Endothelial cell of umbilical vein (primary cell): ENCODE measurements at regions not wholly inside any gene's neighbourhood (a gene's known extent, or its start where the extent isn't known, plus 50 kb on each side); places are given as distances from the start of the nearest gene placed in this dataset.

Source experiments
- BruUV-seq: library from RNA; stranded (reverse); fragments of 400-500 nt; replicated peaks from 2 replicates; lab custom pipeline; 2021; lab: Mats Ljungman, UMichigan
- CTCF ChIA-PET: fragments of 300-600, 350-600 bp; sonication (Branson Sonifier 250); formaldehyde crosslinking; loops from one replicate; lab custom pipeline; 2021; ENCODE audit warnings: antibody characterized with exemption, inconsistent platforms; lab: Charles Lee
- POLR2A ChIA-PET: fragments of 300-600, 350-600 bp; sonication (Branson Sonifier 250); formaldehyde crosslinking; loops from one replicate; lab custom pipeline; 2021; ENCODE audit warnings: antibody characterized with exemption, inconsistent platforms; lab: Charles Lee
- DNase-seq: peaks from one replicate; pipeline ENCODE4 v3.0.0-alpha.2; 2011; ENCODE audit warnings: low read depth, low spot score
- FAIRE-seq: peaks from 2 replicates; lab custom pipeline; 2011; peaks lifted over from hg19 to GRCh38; lab: Jason Lieb, UNC
- H2AFZ ChIP-seq: 2 replicates; pipeline ENCODE4 v1.6.0; 2012; ENCODE audit warnings: low read depth, low read length, control low read depth, inconsistent platforms
- H3K27ac ChIP-seq: 2 replicates; pipeline ENCODE4 v1.5.1; 2011; ENCODE audit warnings: low read depth, mild to moderate bottlenecking, control low read depth, low read length, moderate library complexity; ENCODE audit not compliant: insufficient read depth
- H3K27me3 ChIP-seq, 2 experiments: 2 replicates each; pipeline versions ENCODE4 v1.6.0 to v1.6.1; 2011; ENCODE audit warnings: low read length in 2 of 2, mixed read lengths in 1 of 2; ENCODE audit not compliant: control insufficient read depth in 2 of 2, insufficient read depth in 2 of 2
- H3K36me3 ChIP-seq, 2 experiments: 2 replicates in 1 of 2; 3 replicates in 1 of 2; pipeline ENCODE4 v1.5.1; 2011; ENCODE audit warnings: low read length in 2 of 2, mild to moderate bottlenecking in 1 of 2, moderate library complexity in 1 of 2; ENCODE audit not compliant: control insufficient read depth in 2 of 2, insufficient read depth in 2 of 2; ENCODE audit errors: extremely low read depth in 1 of 2
- H3K4me1 ChIP-seq: 3 replicates; pipeline ENCODE4 v1.5.1; 2011; ENCODE audit warnings: mild to moderate bottlenecking, low read length; ENCODE audit not compliant: control insufficient read depth, insufficient read depth; ENCODE audit errors: extremely low read depth
- H3K4me2 ChIP-seq: 2 replicates; pipeline ENCODE4 v1.6.1; 2011; ENCODE audit warnings: low read length, control low read depth, mixed read lengths; ENCODE audit not compliant: insufficient read depth
- H3K4me3 ChIP-seq, 3 experiments: fragments of 200-600 bp in 1 of 3; sonication (generic), shearing (Covaris generic) in 1 of 3; replicated peaks in 1 of 3; 2 replicates each; pipeline ENCODE4 v1.5.1; 2011 to 2016; ENCODE audit warnings: control low read depth in 3 of 3, low read length in 3 of 3, mild to moderate bottlenecking in 2 of 3, inconsistent platforms in 1 of 3, low read depth in 1 of 3, moderate library complexity in 1 of 3; ENCODE audit not compliant: insufficient read depth in 1 of 3
- H3K79me2 ChIP-seq: 2 replicates; pipeline ENCODE4 v1.6.0; 2012; ENCODE audit warnings: low read length, inconsistent platforms; ENCODE audit not compliant: control insufficient read depth, insufficient read depth
- H3K9ac ChIP-seq: replicated peaks from 2 replicates; pipeline ENCODE3; 2011; ENCODE audit warnings: low read length, control low read depth; ENCODE audit not compliant: insufficient read depth; ENCODE audit errors: extremely low read depth
- H3K9me1 ChIP-seq: replicated peaks from 3 replicates; pipeline ENCODE4 v1.6.0; 2011; ENCODE audit warnings: mild to moderate bottlenecking, low read length; ENCODE audit not compliant: control insufficient read depth, insufficient read depth; ENCODE audit errors: extremely low read depth
- H3K9me3 ChIP-seq: replicated peaks from 2 replicates; pipeline ENCODE4 v1.5.1; 2012; ENCODE audit warnings: low read length, inconsistent platforms; ENCODE audit not compliant: control insufficient read depth, insufficient read depth
- H4K20me1 ChIP-seq: replicated peaks from 2 replicates; pipeline ENCODE3; 2011; ENCODE audit warnings: mild to moderate bottlenecking, low read length; ENCODE audit not compliant: control insufficient read depth, insufficient read depth; ENCODE audit errors: extremely low read depth
- EZH2 ChIP-seq: IDR thresholded peaks from 2 replicates; pipeline ENCODE4 v1.6.1; 2012; ENCODE audit warnings: borderline replicate concordance, low read depth, mild to moderate bottlenecking, moderate library complexity, low read length, inconsistent platforms; ENCODE audit not compliant: severe bottlenecking
- FOS ChIP-seq: IDR thresholded peaks from 2 replicates; pipeline ENCODE4 v1.6.1; 2011; ENCODE audit warnings: mild to moderate bottlenecking, low read length, moderate library complexity, borderline replicate concordance; ENCODE audit not compliant: insufficient read depth
- GATA2 ChIP-seq: IDR thresholded peaks from 2 replicates; pipeline ENCODE4 v1.7.0; 2011; ENCODE audit warnings: low read depth, mild to moderate bottlenecking, moderate library complexity, mixed read lengths, low read length; ENCODE audit not compliant: insufficient read length, insufficient read depth
- JUN ChIP-seq: IDR thresholded peaks from 2 replicates; pipeline ENCODE4 v1.6.1; 2011; ENCODE audit warnings: borderline replicate concordance, low read depth; ENCODE audit not compliant: insufficient read length, insufficient read depth
- MYC ChIP-seq: IDR thresholded peaks from one replicate; pipeline ENCODE4 v1.6.1; 2011; ENCODE audit warnings: mild to moderate bottlenecking, low read depth, low read length
- POLR2A ChIP-seq: IDR thresholded peaks from 2 replicates; pipeline ENCODE4 v1.6.1; 2012; ENCODE audit warnings: low read depth, mild to moderate bottlenecking, control low read depth, low read length
- POLR2AphosphoS5 ChIP-seq: IDR thresholded peaks from 2 replicates; pipeline ENCODE4 v1.6.1; 2012; ENCODE audit warnings: low read depth, mild to moderate bottlenecking, control low read depth, low read length, moderate library complexity; ENCODE audit not compliant: insufficient read depth
- dilution Hi-C: fragments of 300-500 bp; cut with MboI; formaldehyde crosslinking; loops from one replicate; pipeline ENCODE4 v1.15.0; 2019; ENCODE audit warnings: low sequenced_read_pairs; ENCODE audit not compliant: extremely low pct_ligation_motif_present
- intact Hi-C: fragments of 100-400 bp; cut with micrococcal nuclease; formaldehyde crosslinking; loops from one replicate; pipeline ENCODE4 v1.10.0; 2022
- TF ChIP-seq, protein P1 (sequence below): IDR thresholded peaks from 2 replicates; pipeline ENCODE4 v1.6.1; 2011; ENCODE audit not compliant: insufficient read depth, insufficient read length
- TF ChIP-seq, protein P2 (sequence below), 2 donors: IDR thresholded peaks; 1 replicate in 1 of 2; 2 replicates in 1 of 2; pipeline ENCODE4 v1.5.1; 2011; ENCODE audit warnings: low read length in 2 of 2, mild to moderate bottlenecking in 2 of 2, moderate library complexity in 2 of 2, control low read depth in 1 of 2, inconsistent platforms in 1 of 2, low read depth in 1 of 2; ENCODE audit not compliant: insufficient read depth in 1 of 2; ENCODE audit errors: extremely low read depth in 1 of 2

GRCh38 chr1:79796434-79796833, 789.9 kb upstream of the ADGRL4 start:
- no peaks in the 10 kb centered on the region for H3K9me1 ChIP-seq
- no peak overlapping the region for H3K4me3 ChIP-seq
- no peak overlapping the region for H3K27ac ChIP-seq
- no peak overlapping the region for H2AFZ ChIP-seq
- intact Hi-C loops: no loop called here
- no peaks in the 10 kb centered on the region for H4K20me1 ChIP-seq
- no peak for TF ChIP-seq POLR2A
- no peak for TF ChIP-seq FOS
- TF ChIP-seq JUN: no peak
- no peak for TF ChIP-seq EZH2
- TF ChIP-seq MYC: no peak
- TF ChIP-seq, protein P1, sequence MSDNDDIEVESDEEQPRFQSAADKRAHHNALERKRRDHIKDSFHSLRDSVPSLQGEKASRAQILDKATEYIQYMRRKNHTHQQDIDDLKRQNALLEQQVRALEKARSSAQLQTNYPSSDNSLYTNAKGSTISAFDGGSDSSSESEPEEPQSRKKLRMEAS: no peak
- no peak for TF ChIP-seq POLR2AphosphoS5
- no peak for TF ChIP-seq GATA2
- TF ChIP-seq, protein P2, sequence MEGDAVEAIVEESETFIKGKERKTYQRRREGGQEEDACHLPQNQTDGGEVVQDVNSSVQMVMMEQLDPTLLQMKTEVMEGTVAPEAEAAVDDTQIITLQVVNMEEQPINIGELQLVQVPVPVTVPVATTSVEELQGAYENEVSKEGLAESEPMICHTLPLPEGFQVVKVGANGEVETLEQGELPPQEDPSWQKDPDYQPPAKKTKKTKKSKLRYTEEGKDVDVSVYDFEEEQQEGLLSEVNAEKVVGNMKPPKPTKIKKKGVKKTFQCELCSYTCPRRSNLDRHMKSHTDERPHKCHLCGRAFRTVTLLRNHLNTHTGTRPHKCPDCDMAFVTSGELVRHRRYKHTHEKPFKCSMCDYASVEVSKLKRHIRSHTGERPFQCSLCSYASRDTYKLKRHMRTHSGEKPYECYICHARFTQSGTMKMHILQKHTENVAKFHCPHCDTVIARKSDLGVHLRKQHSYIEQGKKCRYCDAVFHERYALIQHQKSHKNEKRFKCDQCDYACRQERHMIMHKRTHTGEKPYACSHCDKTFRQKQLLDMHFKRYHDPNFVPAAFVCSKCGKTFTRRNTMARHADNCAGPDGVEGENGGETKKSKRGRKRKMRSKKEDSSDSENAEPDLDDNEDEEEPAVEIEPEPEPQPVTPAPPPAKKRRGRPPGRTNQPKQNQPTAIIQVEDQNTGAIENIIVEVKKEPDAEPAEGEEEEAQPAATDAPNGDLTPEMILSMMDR (IDR thresholded peaks at IDR 0.05; ENCODE audit: extremely low read depth in 1 of 2, insufficient read depth in 1 of 2, low read depth in 1 of 2, low read length in 2 of 2): no peak
- no peak for DNase-seq
- no peak for FAIRE-seq
- ChIA-PET CTCF (no interaction called here), POLR2A (no interaction called here)
- no peaks in the 10 kb centered on the region for H3K36me3 ChIP-seq
- H3K9me3 ChIP-seq: no peaks in the 10 kb centered on the region
- no peak overlapping the region for H3K4me2 ChIP-seq
- BruUV-seq: no TSS peak
- dilution Hi-C loops: no loop called here
- no peaks in the 10 kb centered on the region for H3K27me3 ChIP-seq
- no peaks in the 10 kb centered on the region for H3K4me1 ChIP-seq
- H3K79me2 ChIP-seq: no peaks in the 10 kb centered on the region
- no peak overlapping the region for H3K9ac ChIP-seq
